CD4-positive, alpha-beta T cell treated with Interleukin-2 at 100 ng/mL for 4 hours (primary cell): ENCODE measurements at regions not wholly inside any gene's neighbourhood (a gene's known extent, or its start where the extent isn't known, plus 50 kb on each side); places are given as distances from the start of the nearest gene placed in this dataset.
"Not testable (repeated sequence)": the region's sequence is repeated elsewhere in the genome, so short reads cannot be mapped to it uniquely, and the experiment has no call there.

Source experiments
- DNase-seq: peaks from one replicate; pipeline ENCODE4 v3.0.0-alpha.2; 2020; ENCODE audit warnings: low spot score

GRCh38 chrY:7588176-7588575 is 676.6 kb upstream of the AMELY start:
- not testable (repeated sequence) for DNase-seq

- DNase-seq = no peak
These were observed 651.0 kb upstream of the AMELY start for GRCh38 chrY:7562541-7562940.

GRCh38 chrY:7557675-7558074 is 646.1 kb upstream of the AMELY start:
- no peak for DNase-seq

GRCh38 chrY:7555006-7555405 is 643.5 kb upstream of the AMELY start:
- DNase-seq = no peak

- no peak for DNase-seq
These were observed 633.5 kb upstream of the AMELY start for GRCh38 chrY:7545060-7545459.

- DNase-seq = no peak
These were observed 632.7 kb upstream of the AMELY start for GRCh38 chrY:7544172-7544770.

GRCh38 chrY:7543506-7543905 is 632.0 kb upstream of the AMELY start:
- DNase-seq = no peak

GRCh38 chrY:7542256-7542858 is 630.8 kb upstream of the AMELY start:
- DNase-seq = no peak

GRCh38 chrY:7529396-7529795 is 617.8 kb upstream of the AMELY start:
- no peak for DNase-seq

GRCh38 chrY:7527568-7527967 is 616.0 kb upstream of the AMELY start:
- DNase-seq = not testable (repeated sequence)

- no peak for DNase-seq
These were observed 606.8 kb upstream of the AMELY start for GRCh38 chrY:7518387-7518786.

GRCh38 chrY:7516268-7516667 is 604.7 kb upstream of the AMELY start:
- DNase-seq = no peak

- DNase-seq = no peak
These were observed 604.3 kb upstream of the AMELY start for GRCh38 chrY:7515812-7516211.

GRCh38 chrY:7502896-7503295 is 591.3 kb upstream of the AMELY start:
- no peak for DNase-seq

GRCh38 chrY:7501236-7501635 is 589.7 kb upstream of the AMELY start:
- no peak for DNase-seq

- DNase-seq = no peak
These were observed 584.4 kb upstream of the AMELY start for GRCh38 chrY:7496001-7496400.

GRCh38 chrY:7484455-7485285 is 573.1 kb upstream of the AMELY start:
- not testable (repeated sequence) for DNase-seq

- DNase-seq = no peak
These were observed 560.4 kb upstream of the AMELY start for GRCh38 chrY:7471976-7472375.

- DNase-seq = no peak
These were observed 558.5 kb upstream of the AMELY start for GRCh38 chrY:7470037-7470436.

GRCh38 chrY:7468951-7469745 is 557.6 kb upstream of the AMELY start:
- no peak for DNase-seq

- DNase-seq = no peak
These were observed 556.4 kb upstream of the AMELY start for GRCh38 chrY:7467796-7468520.

- no peak for DNase-seq
These were observed 553.7 kb upstream of the AMELY start for GRCh38 chrY:7465185-7465621.
